ENCODE measurements at regions not wholly inside any gene's neighbourhood (a gene's known extent, or its start where the extent isn't known, plus 50 kb on each side); places are given as distances from the start of the nearest gene placed in this dataset.

GRCh38 chr18:4851301-4851976, 345.6 kb downstream of the AKAIN1 start:
- no peak for DNase-seq

- no peak for DNase-seq
Observed at GRCh38 chr18:4847056-4847455, 350.0 kb downstream of the AKAIN1 start.

- DNase-seq: no peak
Observed at GRCh38 chr18:4844320-4844719, 352.7 kb downstream of the AKAIN1 start.

GRCh38 chr18:4843771-4844170, 353.3 kb downstream of the AKAIN1 start:
- DNase-seq: no peak

- no peak for DNase-seq
Observed at GRCh38 chr18:4842751-4843150, 354.3 kb downstream of the AKAIN1 start.

- no peak for DNase-seq
Observed at GRCh38 chr18:4842287-4842686, 354.8 kb downstream of the AKAIN1 start.

- no peak for DNase-seq
Observed at GRCh38 chr18:4839639-4840038, 357.4 kb downstream of the AKAIN1 start.

GRCh38 chr18:4836141-4836540, 360.9 kb downstream of the AKAIN1 start:
- DNase-seq: no peak

- DNase-seq: no peak
Observed at GRCh38 chr18:4831791-4832375, 365.2 kb downstream of the AKAIN1 start.

GRCh38 chr18:4831127-4831526, 365.9 kb downstream of the AKAIN1 start:
- DNase-seq: no peak

- no peak for DNase-seq
Observed at GRCh38 chr18:4823091-4823490, 368.0 kb upstream of the DLGAP1 start.

- no peak for DNase-seq
Observed at GRCh38 chr18:4821801-4822200, 366.7 kb upstream of the DLGAP1 start.

GRCh38 chr18:4817665-4818064, 362.6 kb upstream of the DLGAP1 start:
- no peak for DNase-seq

- DNase-seq: no peak
Observed at GRCh38 chr18:4813708-4814107, 358.6 kb upstream of the DLGAP1 start.

- no peak for DNase-seq
Observed at GRCh38 chr18:4808891-4809290, 353.8 kb upstream of the DLGAP1 start.

GRCh38 chr18:4807604-4808293, 352.6 kb upstream of the DLGAP1 start:
- peak in 2 of 3 experiments; percentile 6 to 21 for DNase-seq

- no peak for DNase-seq
Observed at GRCh38 chr18:4806331-4806730, 351.2 kb upstream of the DLGAP1 start.

- DNase-seq: no peak
Observed at GRCh38 chr18:4802296-4802695, 347.2 kb upstream of the DLGAP1 start.

- DNase-seq: no peak
Observed at GRCh38 chr18:4801151-4801550, 346.0 kb upstream of the DLGAP1 start.

- DNase-seq: no peak
Observed at GRCh38 chr18:4797002-4797685, 342.0 kb upstream of the DLGAP1 start.

- DNase-seq: no peak
Observed at GRCh38 chr18:4789506-4789905, 334.4 kb upstream of the DLGAP1 start.

- no peak for DNase-seq
Observed at GRCh38 chr18:4781873-4782272, 326.8 kb upstream of the DLGAP1 start.

- no peak for DNase-seq
Observed at GRCh38 chr18:4765401-4765800, 310.3 kb upstream of the DLGAP1 start.

GRCh38 chr18:4762330-4762729, 307.2 kb upstream of the DLGAP1 start:
- DNase-seq: no peak

Data from NCI-H1417 (cell line).